SK-N-SH treated with all-trans-retinoic acid at 6 μM for 48 hours (cell line): ENCODE measurements at regions not wholly inside any gene's neighbourhood (a gene's known extent, or its start where the extent isn't known, plus 50 kb on each side); places are given as distances from the start of the nearest gene placed in this dataset.

Experiments
- ATAC-seq: fragments of 200-7000 bp; cut with Tn5 transposase; 3 replicates; pipeline ENCODE4 v1.9.1; 2020; ENCODE audit warnings: mild to moderate bottlenecking, moderate library complexity
- BACH2 ChIP-seq: fragments of 250-450 bp; sonication (Bioruptor Pico); IDR thresholded peaks from 2 replicates; pipeline ENCODE4 v1.9.0; 2021; ENCODE audit warnings: mild to moderate bottlenecking, borderline replicate concordance
- CSDC2 ChIP-seq: fragments of 250-450 bp; sonication (Bioruptor Pico); IDR thresholded peaks from 2 replicates; pipeline ENCODE4 v1.5.0; 2020; ENCODE audit warnings: mild to moderate bottlenecking, moderate library complexity
- CSRNP3 ChIP-seq: fragments of 250-450 bp; sonication (Bioruptor Pico); IDR thresholded peaks from 2 replicates; pipeline ENCODE4 v1.5.1; 2021; ENCODE audit warnings: mild to moderate bottlenecking, moderate library complexity
- ESRRG ChIP-seq: fragments of 250-450 bp; sonication (Bioruptor Pico); IDR thresholded peaks from 2 replicates; pipeline ENCODE4 v1.6.1; 2021; ENCODE audit warnings: mild to moderate bottlenecking
- GLIS3 ChIP-seq: fragments of 250-450 bp; sonication (Bioruptor Pico); IDR thresholded peaks from 2 replicates; pipeline ENCODE4 v1.5.0; 2020; ENCODE audit warnings: mild to moderate bottlenecking, moderate library complexity
- ISL1 ChIP-seq: fragments of 250-450 bp; sonication (Bioruptor Pico); IDR thresholded peaks from 2 replicates; pipeline ENCODE4 v2.1.2; 2022; ENCODE audit warnings: mild to moderate bottlenecking, moderate library complexity
- OSR1 ChIP-seq: fragments of 250-450 bp; sonication (Bioruptor Pico); IDR thresholded peaks from 2 replicates; pipeline ENCODE4 v1.8.0; 2022; ENCODE audit warnings: moderate library complexity, mild to moderate bottlenecking, inconsistent platforms
- PATZ1 ChIP-seq: fragments of 250-450 bp; sonication (Bioruptor Pico); IDR thresholded peaks from 2 replicates; pipeline ENCODE4 v1.8.0; 2020; ENCODE audit warnings: mild to moderate bottlenecking, moderate library complexity, borderline replicate concordance
- POU6F1 ChIP-seq: fragments of 250-450 bp; sonication (Bioruptor Pico); IDR thresholded peaks from 2 replicates; pipeline ENCODE4 v1.8.0; 2021; ENCODE audit warnings: low read depth, mild to moderate bottlenecking, moderate library complexity, borderline replicate concordance
- PPARA ChIP-seq: fragments of 250-450 bp; sonication (Bioruptor Pico); IDR thresholded peaks from 2 replicates; pipeline ENCODE4 v1.5.0; 2020; ENCODE audit warnings: mild to moderate bottlenecking, borderline replicate concordance
- RARB ChIP-seq: fragments of 250-450 bp; sonication (Bioruptor Pico); IDR thresholded peaks from 2 replicates; pipeline ENCODE4 v1.8.0; 2021; ENCODE audit warnings: mild to moderate bottlenecking, moderate library complexity
- TOX ChIP-seq: fragments of 250-450 bp; sonication (Bioruptor Pico); IDR thresholded peaks from 2 replicates; pipeline ENCODE4 v1.8.0; 2021; ENCODE audit warnings: mild to moderate bottlenecking, moderate library complexity, borderline replicate concordance
- ZC3H10 ChIP-seq: fragments of 250-450 bp; sonication (Bioruptor Pico); IDR thresholded peaks from 2 replicates; pipeline ENCODE4 v1.5.1; 2021; ENCODE audit warnings: mild to moderate bottlenecking, moderate library complexity
- ZFP3 ChIP-seq: fragments of 250-450 bp; sonication (Bioruptor Pico); IDR thresholded peaks from 2 replicates; pipeline ENCODE4 v1.5.0; 2020; ENCODE audit warnings: mild to moderate bottlenecking, moderate library complexity
- ZFP30 ChIP-seq: fragments of 450-650 bp; formaldehyde crosslinking; IDR thresholded peaks from 2 replicates; pipeline ENCODE4 v1.5.0; 2022; ENCODE audit warnings: mild to moderate bottlenecking, moderate library complexity
- ZNF565 ChIP-seq: fragments of 450-650 bp; formaldehyde crosslinking; conservative IDR thresholded peaks from 2 replicates; pipeline ENCODE4 v1.5.0; 2020; ENCODE audit warnings: low read depth, mild to moderate bottlenecking, moderate library complexity
- ZNF70 ChIP-seq: fragments of 450-650 bp; formaldehyde crosslinking; IDR thresholded peaks from 2 replicates; pipeline ENCODE4 v1.5.0; 2020; ENCODE audit warnings: mild to moderate bottlenecking, moderate library complexity
- ZNF8 ChIP-seq: fragments of 450-650 bp; formaldehyde crosslinking; IDR thresholded peaks from 2 replicates; pipeline ENCODE4 v1.5.0; 2020; ENCODE audit warnings: mild to moderate bottlenecking, moderate library complexity

GRCh38 chr9:87127978-87128614 lies 180.8 kb upstream of the GAS1 start:
- TF ChIP-seq CSRNP3 (CRISPR knock-in tag) (no peak), TOX (CRISPR knock-in tag) (peak; percentile 74; the same call in 1 of the 2 replicates), PPARA (CRISPR knock-in tag) (no peak), ZC3H10 (CRISPR knock-in tag) (peak; percentile 70), ZFP3 (CRISPR knock-in tag) (no peak)

GRCh38 chr9:87128844-87129493 lies 181.7 kb upstream of the GAS1 start:
- peak; percentile 33; the same call in 2 of the 3 replicates for ATAC-seq
- TF ChIP-seq ZNF70 (CRISPR knock-in tag), result no peak
- TF ChIP-seq RARB (CRISPR knock-in tag), result no peak
- no peak for TF ChIP-seq ZNF8 (CRISPR knock-in tag)
- TF ChIP-seq PATZ1 (CRISPR knock-in tag), result no peak
- no peak for TF ChIP-seq ZC3H10 (CRISPR knock-in tag)
- no peak for TF ChIP-seq TOX (CRISPR knock-in tag)
- TF ChIP-seq CSRNP3 (CRISPR knock-in tag), result no peak
- TF ChIP-seq ZFP30 (CRISPR knock-in tag), result no peak
- no peak for TF ChIP-seq BACH2 (CRISPR knock-in tag)
- no peak for TF ChIP-seq CSDC2 (CRISPR knock-in tag)
- TF ChIP-seq GLIS3 (CRISPR knock-in tag), result no peak
- TF ChIP-seq OSR1 (CRISPR knock-in tag), result no peak
- TF ChIP-seq, all 23 proteins: peak for 0

More at GRCh38 chr9:87127978-87128614, 180.8 kb upstream of the GAS1 start:
- peak; percentile 62 for ATAC-seq

GRCh38 chr9:87135074-87135473 lies 187.8 kb upstream of the GAS1 start:
- ATAC-seq, result no peak

More at GRCh38 chr9:87135074-87135473, 187.8 kb upstream of the GAS1 start:
- TF ChIP-seq ZFP3 (CRISPR knock-in tag) (no peak), CSDC2 (CRISPR knock-in tag) (no peak), OSR1 (CRISPR knock-in tag) (no peak), ZNF565 (CRISPR knock-in tag) (no peak), BACH2 (CRISPR knock-in tag) (no peak), GLIS3 (CRISPR knock-in tag) (no peak), CSRNP3 (CRISPR knock-in tag) (no peak), POU6F1 (CRISPR knock-in tag) (no peak), ISL1 (CRISPR knock-in tag) (no peak), TOX (CRISPR knock-in tag) (no peak), ZNF8 (CRISPR knock-in tag) (no peak), RARB (CRISPR knock-in tag) (no peak), ESRRG (no peak)
